ENCODE measurements at regions not wholly inside any gene's neighbourhood (a gene's known extent, or its start where the extent isn't known, plus 50 kb on each side); places are given as distances from the start of the nearest gene placed in this dataset.

GRCh38 chr10:101286248-101287046 lies 57.2 kb upstream of the LBX1 start:
- TF ChIP-seq, protein P1, sequence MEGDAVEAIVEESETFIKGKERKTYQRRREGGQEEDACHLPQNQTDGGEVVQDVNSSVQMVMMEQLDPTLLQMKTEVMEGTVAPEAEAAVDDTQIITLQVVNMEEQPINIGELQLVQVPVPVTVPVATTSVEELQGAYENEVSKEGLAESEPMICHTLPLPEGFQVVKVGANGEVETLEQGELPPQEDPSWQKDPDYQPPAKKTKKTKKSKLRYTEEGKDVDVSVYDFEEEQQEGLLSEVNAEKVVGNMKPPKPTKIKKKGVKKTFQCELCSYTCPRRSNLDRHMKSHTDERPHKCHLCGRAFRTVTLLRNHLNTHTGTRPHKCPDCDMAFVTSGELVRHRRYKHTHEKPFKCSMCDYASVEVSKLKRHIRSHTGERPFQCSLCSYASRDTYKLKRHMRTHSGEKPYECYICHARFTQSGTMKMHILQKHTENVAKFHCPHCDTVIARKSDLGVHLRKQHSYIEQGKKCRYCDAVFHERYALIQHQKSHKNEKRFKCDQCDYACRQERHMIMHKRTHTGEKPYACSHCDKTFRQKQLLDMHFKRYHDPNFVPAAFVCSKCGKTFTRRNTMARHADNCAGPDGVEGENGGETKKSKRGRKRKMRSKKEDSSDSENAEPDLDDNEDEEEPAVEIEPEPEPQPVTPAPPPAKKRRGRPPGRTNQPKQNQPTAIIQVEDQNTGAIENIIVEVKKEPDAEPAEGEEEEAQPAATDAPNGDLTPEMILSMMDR (conservative IDR thresholded peaks at IDR 0.05; ENCODE audit: low read depth, low read length) = no peak
- no peak overlapping the region for H3K4me3 ChIP-seq (ENCODE audit: low read length)
- DNase-seq (ENCODE audit: low read depth) = no peak

- TF ChIP-seq, protein P1 (conservative IDR thresholded peaks at IDR 0.05; ENCODE audit: low read depth, low read length) = no peak
- DNase-seq (ENCODE audit: low read depth) = no peak
- H3K4me3 ChIP-seq (ENCODE audit: low read length) = no peak overlapping the region
Measured at GRCh38 chr10:101287183-101287996, 58.1 kb upstream of the LBX1 start.

GRCh38 chr10:101287997-101288635 lies 58.9 kb upstream of the LBX1 start:
- TF ChIP-seq, protein P1 (conservative IDR thresholded peaks at IDR 0.05; ENCODE audit: low read depth, low read length) = peak; percentile 66
- DNase-seq (ENCODE audit: low read depth) = no peak
- H3K4me3 ChIP-seq (ENCODE audit: low read length) = no peak overlapping the region

DNA sequence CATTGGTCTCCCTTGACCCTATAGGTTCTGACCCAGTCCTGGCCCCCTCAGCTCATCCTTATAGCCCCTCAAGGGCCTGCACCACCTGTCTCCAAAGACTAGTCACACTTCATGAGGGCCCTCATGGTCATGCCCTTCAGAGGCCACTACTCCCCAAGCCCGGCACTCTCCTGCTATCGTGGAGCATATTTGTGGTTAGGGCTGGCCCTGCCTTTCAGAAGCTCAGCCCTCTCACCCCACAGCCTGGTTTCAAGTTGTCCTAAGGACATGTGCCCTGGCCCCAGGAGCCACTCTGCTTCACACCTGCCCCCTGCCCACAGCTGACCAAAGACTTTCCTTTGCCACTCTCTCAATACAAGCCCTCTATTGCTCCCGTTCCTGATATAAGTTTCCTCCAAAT lies 60.3 kb upstream of the LBX1 start:
- DNase-seq (ENCODE audit: low read depth) = no peak
- H3K4me3 ChIP-seq (ENCODE audit: low read length) = no peak overlapping the region
- TF ChIP-seq, protein P1 (conservative IDR thresholded peaks at IDR 0.05; ENCODE audit: low read depth, low read length) = no peak

- TF ChIP-seq, protein P1 (conservative IDR thresholded peaks at IDR 0.05; ENCODE audit: low read depth, low read length) = no peak
- no peak overlapping the region for H3K4me3 ChIP-seq (ENCODE audit: low read length)
- no peak for DNase-seq (ENCODE audit: low read depth)
Measured at GRCh38 chr10:101290431-101290830, 61.2 kb upstream of the LBX1 start.

DNA sequence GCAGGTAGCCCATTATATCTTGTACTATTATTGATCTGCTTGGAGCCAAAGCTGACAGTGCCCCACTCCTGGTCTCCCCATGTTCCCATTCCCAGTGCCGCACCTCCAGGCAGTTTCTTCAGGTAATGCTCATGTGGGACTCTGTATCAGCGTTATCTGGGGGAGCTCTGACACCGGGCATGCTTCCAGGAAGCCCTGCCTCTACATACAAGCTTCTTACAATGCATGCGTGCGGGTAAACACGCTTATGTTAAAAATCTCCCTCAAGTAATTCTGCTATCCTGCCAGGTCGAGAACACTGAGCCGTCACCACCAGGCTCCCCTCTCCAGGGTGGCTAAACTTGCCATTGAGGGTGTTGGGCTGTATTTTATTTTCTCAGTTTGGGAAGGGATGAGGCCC lies 61.6 kb upstream of the LBX1 start:
- H3K4me3 ChIP-seq (ENCODE audit: low read length) = no peak overlapping the region
- TF ChIP-seq, protein P1 (conservative IDR thresholded peaks at IDR 0.05; ENCODE audit: low read depth, low read length) = no peak
- no peak for DNase-seq (ENCODE audit: low read depth)
